GM12878 (cell line): ENCODE measurements at regions not wholly inside any gene's neighbourhood (a gene's known extent, or its start where the extent isn't known, plus 50 kb on each side); places are given as distances from the start of the nearest gene placed in this dataset.

Experiments
- ATAC-seq: fragments of 200-7000 bp; cut with Tn5 transposase; 3 replicates; pipeline ENCODE4 v1.9.1; 2020; ENCODE audit warnings: mild to moderate bottlenecking, moderate library complexity
- BruUV-seq: library from RNA; stranded (reverse); fragments of 400-500 nt; replicated peaks from 2 replicates; lab custom pipeline; 2021; lab: Mats Ljungman, UMichigan
- CTCF ChIA-PET: fragments of 300-600 bp; sonication (Branson Sonifier 250); formaldehyde crosslinking; extraction: SDS; loops from one replicate; lab custom pipeline; 2021; ENCODE audit warnings: inconsistent platforms; lab: Yijun Ruan, JAX
- POLR2A ChIA-PET: fragments of 350-600 bp; formaldehyde crosslinking; extraction: SDS; loops from one replicate; lab custom pipeline; 2021; ENCODE audit warnings: inconsistent platforms; lab: Charles Lee
- RAD21 ChIA-PET: fragments of 300-600 bp; sonication (Branson Sonifier 250); formaldehyde crosslinking; loops from one replicate; lab custom pipeline; 2023; ENCODE audit warnings: antibody characterized with exemption; ENCODE audit not compliant: unreplicated experiment; lab: Charles Lee
- SMC1A ChIA-PET: fragments of 300-600 bp; sonication (Branson Sonifier 250); formaldehyde crosslinking; loops from one replicate; lab custom pipeline; 2023; ENCODE audit not compliant: unreplicated experiment, uncharacterized antibody; lab: Charles Lee
- DNase-seq: peaks from one replicate; pipeline ENCODE4 v3.0.0-alpha.2; 2011; ENCODE audit warnings: low read depth, low spot score
- FAIRE-seq: peaks from 3 replicates; lab custom pipeline; 2011; peaks lifted over from hg19 to GRCh38; lab: Jason Lieb, UNC
- H2AFZ ChIP-seq: 2 replicates; pipeline ENCODE4 v1.6.0; 2011; ENCODE audit warnings: low read depth, low read length, control low read depth; ENCODE audit not compliant: control insufficient read depth
- H3K27ac ChIP-seq: 2 replicates; pipeline ENCODE4 v1.5.1; 2011; ENCODE audit warnings: control low read depth; ENCODE audit not compliant: control insufficient read depth, insufficient read depth
- H3K27me3 ChIP-seq, 2 experiments: replicated peaks in 1 of 2; 2 replicates each; pipeline versions ENCODE4 v1.6.0 to v1.6.1; 2011; ENCODE audit warnings: low read length in 1 of 2; ENCODE audit not compliant: control insufficient read depth in 2 of 2, insufficient read depth in 2 of 2
- H3K36me3 ChIP-seq, 2 experiments: 2 replicates each; pipeline ENCODE4 v1.5.1; 2011; ENCODE audit warnings: low read length in 1 of 2; ENCODE audit not compliant: control insufficient read depth in 2 of 2, insufficient read depth in 2 of 2
- H3K4me1 ChIP-seq: 2 replicates; pipeline ENCODE4 v1.6.1; 2011; ENCODE audit warnings: mild to moderate bottlenecking, low read length, moderate library complexity, mixed read lengths; ENCODE audit not compliant: control insufficient read depth, insufficient read depth
- H3K4me2 ChIP-seq: 2 replicates; pipeline ENCODE4 v1.6.0; 2011; ENCODE audit warnings: control low read depth; ENCODE audit not compliant: control insufficient read depth, insufficient read depth
- H3K4me3 ChIP-seq: fragments of 200-600 bp; sonication (generic); 2 replicates; pipeline ENCODE4 v1.5.1; 2016
- H3K79me2 ChIP-seq: 2 replicates; pipeline ENCODE4 v1.6.0; 2011; ENCODE audit warnings: low read length; ENCODE audit not compliant: control insufficient read depth, insufficient read depth
- H3K9ac ChIP-seq: 2 replicates; pipeline ENCODE4 v1.8.0; 2011; ENCODE audit warnings: low read length, control low read depth, mixed read lengths; ENCODE audit not compliant: control insufficient read depth, insufficient read depth
- H3K9me3 ChIP-seq: replicated peaks from 3 replicates; pipeline ENCODE4 v1.5.1; 2011; ENCODE audit warnings: mild to moderate bottlenecking, low read length; ENCODE audit not compliant: control insufficient read depth, insufficient read depth
- H4K20me1 ChIP-seq: 2 replicates; pipeline ENCODE4 v1.6.0; 2011; ENCODE audit not compliant: control insufficient read depth, insufficient read depth
- EED ChIP-seq: sonication (generic); IDR thresholded peaks from 2 replicates; pipeline ENCODE4 v1.6.1; 2016; ENCODE audit warnings: antibody characterized with exemption, low read depth
- GABPA ChIP-seq: IDR thresholded peaks from 2 replicates; pipeline ENCODE4 v1.6.1; 2014; ENCODE audit warnings: antibody characterized with exemption, low read depth, mild to moderate bottlenecking, inconsistent platforms
- GATAD2B ChIP-seq: fragments of 450-650 bp; conservative IDR thresholded peaks from 2 replicates; pipeline ENCODE4 v1.6.1; 2017; ENCODE audit warnings: low read depth, mild to moderate bottlenecking, moderate library complexity
- NFYA ChIP-seq: IDR thresholded peaks from 2 replicates; pipeline ENCODE4 v1.6.1; 2011; ENCODE audit warnings: low read depth, mild to moderate bottlenecking, low read length, improper control_type of control experiment, borderline replicate concordance
- PAX5 ChIP-seq: IDR thresholded peaks from 2 replicates; pipeline ENCODE4 v1.6.1; 2011; ENCODE audit warnings: low read depth, low read length, borderline replicate concordance
- PML ChIP-seq: IDR thresholded peaks from 2 replicates; pipeline ENCODE4 v1.6.1; 2012; ENCODE audit warnings: low read length, inconsistent platforms
- POLR2AphosphoS2 ChIP-seq: IDR thresholded peaks from 2 replicates; pipeline ENCODE4 v1.6.1; 2011; ENCODE audit warnings: low read depth, mild to moderate bottlenecking, low read length, improper control_type of control experiment, moderate library complexity
- RB1 ChIP-seq: fragments of 450-650 bp; formaldehyde crosslinking; IDR thresholded peaks from 2 replicates; pipeline ENCODE4 v1.6.1; 2017; ENCODE audit warnings: mild to moderate bottlenecking, borderline replicate concordance
- TCF7 ChIP-seq: IDR thresholded peaks from 2 replicates; pipeline ENCODE4 v1.6.1; 2014; ENCODE audit warnings: antibody characterized with exemption, borderline replicate concordance
- ZNF207 ChIP-seq: fragments of 450-650 bp; IDR thresholded peaks from 2 replicates; pipeline ENCODE4 v1.6.1; 2014; ENCODE audit warnings: antibody characterized with exemption, mild to moderate bottlenecking, borderline replicate concordance
- WGBS: methylation state at CpG from one replicate; pipeline ENCODE4 v1.1.6; 2016; ENCODE audit warnings: low lambda C conversion rate; ENCODE audit not compliant: insufficient replicate concordance, insufficient coverage; ENCODE audit errors: missing lambda C conversion rate; 5-methylcytosine and 5-hydroxymethylcytosine counted together
- in situ Hi-C: fragments of 300-500 bp; cut with MboI; formaldehyde crosslinking; loops from 9 replicates; pipeline ENCODE4 v1.14.3; 2018; ENCODE audit warnings: mixed read lengths
- intact Hi-C: fragments of 100-400 bp; cut with micrococcal nuclease; formaldehyde crosslinking; loops from one replicate; pipeline ENCODE4 v1.14.2; 2022; ENCODE audit not compliant: unreplicated experiment
- TF ChIP-seq, protein P1 (sequence below): fragments of 450-650 bp; formaldehyde crosslinking; IDR thresholded peaks from 2 replicates; pipeline ENCODE4 v1.4.0; 2020; ENCODE audit warnings: mild to moderate bottlenecking, moderate library complexity

DNA sequence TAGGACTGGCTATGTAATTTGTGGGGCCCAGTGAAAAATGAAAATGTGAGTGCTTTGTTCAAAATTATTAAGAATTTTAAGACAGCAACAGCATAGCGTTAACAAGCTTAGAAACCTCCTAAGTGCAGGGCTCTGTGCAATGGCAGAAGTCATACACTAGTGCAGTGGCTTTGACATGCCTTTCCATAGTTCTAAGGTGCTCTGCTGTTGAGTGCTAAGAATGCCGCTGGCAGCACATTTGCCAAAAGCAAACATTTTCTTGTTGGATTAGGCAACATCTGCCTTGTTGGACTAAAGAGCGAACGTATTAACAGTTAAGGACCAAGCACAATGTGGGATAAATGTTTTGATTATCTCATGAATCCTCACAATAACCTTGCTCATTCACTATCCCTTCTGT is 244.9 kb upstream of the PDE3A start (continued):
- TF ChIP-seq NFYA (no peak), PML (no peak)
- TF ChIP-seq, protein P1, sequence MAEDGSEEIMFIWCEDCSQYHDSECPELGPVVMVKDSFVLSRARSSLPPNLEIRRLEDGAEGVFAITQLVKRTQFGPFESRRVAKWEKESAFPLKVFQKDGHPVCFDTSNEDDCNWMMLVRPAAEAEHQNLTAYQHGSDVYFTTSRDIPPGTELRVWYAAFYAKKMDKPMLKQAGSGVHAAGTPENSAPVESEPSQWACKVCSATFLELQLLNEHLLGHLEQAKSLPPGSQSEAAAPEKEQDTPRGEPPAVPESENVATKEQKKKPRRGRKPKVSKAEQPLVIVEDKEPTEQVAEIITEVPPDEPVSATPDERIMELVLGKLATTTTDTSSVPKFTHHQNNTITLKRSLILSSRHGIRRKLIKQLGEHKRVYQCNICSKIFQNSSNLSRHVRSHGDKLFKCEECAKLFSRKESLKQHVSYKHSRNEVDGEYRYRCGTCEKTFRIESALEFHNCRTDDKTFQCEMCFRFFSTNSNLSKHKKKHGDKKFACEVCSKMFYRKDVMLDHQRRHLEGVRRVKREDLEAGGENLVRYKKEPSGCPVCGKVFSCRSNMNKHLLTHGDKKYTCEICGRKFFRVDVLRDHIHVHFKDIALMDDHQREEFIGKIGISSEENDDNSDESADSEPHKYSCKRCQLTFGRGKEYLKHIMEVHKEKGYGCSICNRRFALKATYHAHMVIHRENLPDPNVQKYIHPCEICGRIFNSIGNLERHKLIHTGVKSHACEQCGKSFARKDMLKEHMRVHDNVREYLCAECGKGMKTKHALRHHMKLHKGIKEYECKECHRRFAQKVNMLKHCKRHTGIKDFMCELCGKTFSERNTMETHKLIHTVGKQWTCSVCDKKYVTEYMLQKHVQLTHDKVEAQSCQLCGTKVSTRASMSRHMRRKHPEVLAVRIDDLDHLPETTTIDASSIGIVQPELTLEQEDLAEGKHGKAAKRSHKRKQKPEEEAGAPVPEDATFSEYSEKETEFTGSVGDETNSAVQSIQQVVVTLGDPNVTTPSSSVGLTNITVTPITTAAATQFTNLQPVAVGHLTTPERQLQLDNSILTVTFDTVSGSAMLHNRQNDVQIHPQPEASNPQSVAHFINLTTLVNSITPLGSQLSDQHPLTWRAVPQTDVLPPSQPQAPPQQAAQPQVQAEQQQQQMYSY, result no peak

DNA sequence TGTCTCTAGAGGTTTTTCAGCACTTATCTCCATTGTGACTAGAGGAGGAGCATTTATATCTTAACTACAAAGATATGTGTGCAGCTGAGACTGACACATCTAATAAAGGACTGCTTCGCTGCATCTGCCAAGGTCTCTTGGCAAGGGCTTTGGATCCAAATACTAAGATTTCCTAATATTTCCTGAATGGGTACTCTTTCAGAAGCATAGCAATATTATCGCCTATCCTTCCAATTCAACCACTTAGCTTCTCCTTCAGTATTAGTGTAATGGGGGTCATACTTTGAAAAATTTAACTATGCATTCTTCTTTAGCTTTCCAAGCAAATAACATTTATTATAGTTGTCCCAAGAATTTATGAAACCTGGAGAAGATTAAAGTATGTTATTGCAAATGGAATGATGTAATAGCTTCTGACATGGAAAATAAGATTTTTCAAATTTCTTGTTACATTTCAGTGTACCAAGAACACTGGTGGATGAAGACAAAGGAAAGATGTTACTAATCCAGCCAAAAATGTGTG is 243.0 kb upstream of the PDE3A start:
- no peak for TF ChIP-seq TCF7
- TF ChIP-seq GATAD2B, result no peak
- TF ChIP-seq RB1, result no peak
- no peak for TF ChIP-seq EED
- TF ChIP-seq PAX5, result no peak
- no peak for TF ChIP-seq POLR2AphosphoS2
- TF ChIP-seq ZNF207, result no peak
- no peak for TF ChIP-seq GABPA
- Histone ChIP-seq H3K4me1 (no peaks in the 10 kb centered on the region), H3K36me3 (no peaks in the 10 kb centered on the region), H3K4me3 (no peak overlapping the region), H3K9ac (no peak overlapping the region), H3K9me3 (no peaks in the 10 kb centered on the region), H4K20me1 (no peaks in the 10 kb centered on the region), H3K4me2 (no peak overlapping the region), H3K27ac (no peak overlapping the region), H3K79me2 (no peaks in the 10 kb centered on the region), H2AFZ (no peak overlapping the region), H3K27me3 (no peaks in the 10 kb centered on the region)
- in situ Hi-C loops (no loop called here), intact Hi-C loops (no loop called here)
- ChIA-PET RAD21 (interaction anchor here (2.4 kb wide), 1 partner anchor 209 kb away, joined by 8 read pairs; no protein-coding TSS in a partner anchor), CTCF (interaction anchor here (1.2 to 1.7 kb wide), 2 partner anchors 16 to 210 kb away, joined by 4 to 5 read pairs; no protein-coding TSS in a partner anchor), SMC1A (interaction anchor here (1.2 to 1.4 kb wide), 3 partner anchors 13 to 367 kb away, joined by 4 to 9 read pairs (median 5); no protein-coding TSS in a partner anchor), POLR2A (interaction anchor here (0.5 kb wide), 1 partner anchor 279 kb away, joined by 3 read pairs; no protein-coding TSS in a partner anchor)
- no TSS peak for BruUV-seq
- DNase-seq (no peak), FAIRE-seq (no peak), ATAC-seq (no peak)
- WGBS, result 2% methylated on average over 2 of the region's 2 CpGs
